Esophagus muscularis mucosa (tissue), 3 donors: ENCODE measurements at regions not wholly inside any gene's neighbourhood (a gene's known extent, or its start where the extent isn't known, plus 50 kb on each side); places are given as distances from the start of the nearest gene placed in this dataset.

ENCODE experiments used
- CTCF ChIP-seq, 3 experiments: fragments of 200-600 bp in 2 of 3; fragments of 450-650 bp in 1 of 3; sonication (generic) in 2 of 3; IDR thresholded peaks; one replicate each; pipeline ENCODE4 v1.5.1; 2017 to 2019; ENCODE audit warnings: antibody characterized with exemption in 3 of 3, mild to moderate bottlenecking in 2 of 3, moderate library complexity in 1 of 3
- POLR2A ChIP-seq: fragments of 450-650 bp; IDR thresholded peaks from one replicate; pipeline ENCODE4 v1.6.1; 2017; ENCODE audit warnings: antibody characterized with exemption, moderate library complexity, mild to moderate bottlenecking, low read depth
- POLR2AphosphoS5 ChIP-seq, 2 donors: sonication (generic); formaldehyde crosslinking; IDR thresholded peaks; one replicate each; pipeline ENCODE4 v1.6.1; 2017; ENCODE audit warnings: antibody characterized with exemption in 2 of 2

GRCh38 chr14:84581041-84581440 lies 948.9 kb upstream of the FLRT2 start:
- TF ChIP-seq CTCF (IDR thresholded peaks at IDR 0.05) (no peak), POLR2A (no peak), POLR2AphosphoS5 (IDR thresholded peaks at IDR 0.05) (no peak)
